Mesodermal cell (in vitro differentiated cells): ENCODE measurements at regions not wholly inside any gene's neighbourhood (a gene's known extent, or its start where the extent isn't known, plus 50 kb on each side); places are given as distances from the start of the nearest gene placed in this dataset.
A peak's percentile ranks its signal among the peaks of the same experiment; 100 is the strongest.

Experiments used
- H3K27ac ChIP-seq: 2 replicates; pipeline ENCODE4 v1.7.0; 2013; ENCODE audit warnings: mild to moderate bottlenecking, low read depth, low read length, moderate library complexity; ENCODE audit not compliant: severe bottlenecking
- H3K36me3 ChIP-seq: 2 replicates; pipeline ENCODE4 v1.7.1; 2013; ENCODE audit warnings: mild to moderate bottlenecking, low read length, moderate library complexity; ENCODE audit not compliant: control insufficient read depth, insufficient read depth
- H3K4me1 ChIP-seq: one replicate; pipeline ENCODE4 v1.7.1; 2013; ENCODE audit warnings: mild to moderate bottlenecking, low read length; ENCODE audit not compliant: insufficient read depth, control insufficient read depth, poor library complexity, severe bottlenecking
- H3K4me3 ChIP-seq: 2 replicates; pipeline ENCODE4 v1.7.0; 2013; ENCODE audit warnings: low read length, control low read depth, mild to moderate bottlenecking; ENCODE audit not compliant: insufficient read depth, poor library complexity, severe bottlenecking; ENCODE audit errors: extremely low read depth
- H3K9me3 ChIP-seq: 2 replicates; pipeline ENCODE4 v1.7.1; 2013; ENCODE audit warnings: mild to moderate bottlenecking, low read length, moderate library complexity; ENCODE audit not compliant: control insufficient read depth
- WGBS, 2 experiments: methylation state at CpG; one replicate each; pipeline ENCODE4 v1.1.5; 2013; ENCODE audit warnings: missing lambda C conversion rate in 2 of 2; ENCODE audit not compliant: insufficient coverage in 2 of 2; 5-methylcytosine and 5-hydroxymethylcytosine counted together

GRCh38 chr11:116422556-116422955 is 350.2 kb downstream of the BUD13 start:
- no peak overlapping the region for H3K27ac ChIP-seq
- H3K9me3 ChIP-seq, result no peaks in the 10 kb centered on the region
- no peaks in the 10 kb centered on the region for H3K36me3 ChIP-seq
- H3K4me3 ChIP-seq, result no peak overlapping the region
- no peaks in the 10 kb centered on the region for H3K4me1 ChIP-seq

GRCh38 chr11:116421529-116422185 is 351.1 kb downstream of the BUD13 start:
- H3K4me1 ChIP-seq, result no peaks in the 10 kb centered on the region
- WGBS, 2 experiments, result 80 to 84% methylated on average over 7 to 9 of the region's 16 CpGs
- H3K36me3 ChIP-seq, result no peaks in the 10 kb centered on the region
- no peak overlapping the region for H3K27ac ChIP-seq
- no peak overlapping the region for H3K4me3 ChIP-seq
- H3K9me3 ChIP-seq, result no peaks in the 10 kb centered on the region

DNA sequence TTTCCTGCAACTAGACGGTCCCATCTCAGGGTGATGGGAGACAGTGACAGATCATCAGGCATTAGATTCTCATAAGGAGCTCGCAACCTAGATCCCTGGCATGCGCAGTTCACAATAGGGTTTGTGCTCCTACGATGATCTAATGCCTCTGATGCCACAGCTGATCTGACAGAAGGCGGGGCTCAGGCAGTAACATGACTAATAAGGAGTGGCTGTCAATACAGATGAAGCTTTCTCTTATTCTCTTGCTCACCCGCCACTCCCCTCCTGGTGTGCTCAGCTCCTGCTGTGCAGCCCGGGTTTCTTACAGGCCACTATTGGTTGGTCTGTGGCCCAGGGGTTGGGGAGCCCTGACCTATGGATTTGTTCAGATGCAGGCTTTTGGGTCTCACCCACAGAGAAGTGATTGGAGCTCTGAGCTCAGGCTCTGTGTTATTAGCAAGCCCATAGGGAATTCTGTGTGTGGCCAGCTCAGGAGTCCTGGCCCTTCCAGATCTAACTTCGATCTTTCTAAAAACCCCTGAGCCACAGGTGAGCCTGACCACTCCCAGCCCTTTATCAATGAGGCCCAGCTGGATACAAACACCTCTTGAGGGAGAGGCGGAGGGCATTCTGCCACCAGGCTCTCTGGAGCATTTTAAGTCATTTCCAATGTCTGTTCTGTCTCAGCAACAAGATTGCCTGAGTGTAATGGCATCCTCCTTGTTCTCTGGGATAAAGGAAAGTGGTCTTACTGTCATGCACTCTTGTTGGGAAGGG is 351.8 kb downstream of the BUD13 start:
- no peak overlapping the region for H3K27ac ChIP-seq
- no peak overlapping the region for H3K4me3 ChIP-seq
- WGBS, 2 experiments, result 82 to 85% methylated on average over 6 to 9 of the region's 9 CpGs
- no peaks in the 10 kb centered on the region for H3K36me3 ChIP-seq
- no peaks in the 10 kb centered on the region for H3K9me3 ChIP-seq
- H3K4me1 ChIP-seq, result no peaks in the 10 kb centered on the region

GRCh38 chr11:116420030-116420429 is 352.8 kb downstream of the BUD13 start:
- no peaks in the 10 kb centered on the region for H3K36me3 ChIP-seq
- no peaks in the 10 kb centered on the region for H3K9me3 ChIP-seq
- H3K4me1 ChIP-seq, result no peaks in the 10 kb centered on the region
- H3K4me3 ChIP-seq, result no peak overlapping the region
- no peak overlapping the region for H3K27ac ChIP-seq

DNA sequence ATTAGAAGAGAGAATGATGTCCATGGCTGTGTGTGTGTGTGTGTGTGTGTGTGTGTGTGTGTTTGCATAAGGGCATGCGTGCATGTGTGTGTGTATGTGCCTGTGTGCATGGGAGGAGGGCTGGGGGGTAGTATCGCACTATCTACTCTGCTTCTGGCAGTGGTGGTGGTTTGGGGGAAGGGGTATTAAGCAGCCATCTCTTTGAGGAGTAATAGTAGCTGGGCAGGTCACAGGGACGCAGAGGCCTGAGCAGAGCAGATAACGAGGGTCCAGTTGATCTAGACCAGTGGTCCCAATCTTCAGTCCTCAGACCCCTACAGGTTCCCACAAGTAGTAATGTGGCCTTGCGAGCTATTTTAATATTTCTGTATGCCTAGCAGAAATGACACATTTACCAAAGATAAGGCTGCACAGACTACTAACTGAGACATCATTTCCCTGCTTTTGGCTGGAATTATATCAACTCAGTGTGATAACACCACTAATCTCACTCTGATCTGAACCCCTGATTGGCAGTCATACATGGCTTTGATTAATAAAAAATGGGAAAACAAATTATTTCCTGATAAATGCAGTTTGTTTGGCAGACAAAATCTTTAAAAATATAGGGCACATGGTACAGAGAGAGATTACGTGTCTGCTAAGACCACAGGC is 354.3 kb downstream of the BUD13 start:
- Histone ChIP-seq H3K36me3 (no peaks in the 10 kb centered on the region), H3K4me3 (no peak overlapping the region), H3K9me3 (no peaks in the 10 kb centered on the region), H3K4me1 (peaks cover 10% of the 10 kb centered on the region), H3K27ac (no peak overlapping the region)
- WGBS, 2 experiments, result 95 to 100% methylated on average over 4 to 5 of the region's 6 CpGs

- H3K4me3 ChIP-seq, result no peak overlapping the region
- no peak overlapping the region for H3K27ac ChIP-seq
- peaks cover 16% of the 10 kb centered on the region for H3K4me1 ChIP-seq
- 67 to 85% methylated on average over 1 of the region's 1 CpG for WGBS, 2 experiments
- H3K36me3 ChIP-seq, result no peaks in the 10 kb centered on the region
- H3K9me3 ChIP-seq, result no peaks in the 10 kb centered on the region
These were observed 355.9 kb downstream of the BUD13 start for GRCh38 chr11:116416852-116417251.

DNA sequence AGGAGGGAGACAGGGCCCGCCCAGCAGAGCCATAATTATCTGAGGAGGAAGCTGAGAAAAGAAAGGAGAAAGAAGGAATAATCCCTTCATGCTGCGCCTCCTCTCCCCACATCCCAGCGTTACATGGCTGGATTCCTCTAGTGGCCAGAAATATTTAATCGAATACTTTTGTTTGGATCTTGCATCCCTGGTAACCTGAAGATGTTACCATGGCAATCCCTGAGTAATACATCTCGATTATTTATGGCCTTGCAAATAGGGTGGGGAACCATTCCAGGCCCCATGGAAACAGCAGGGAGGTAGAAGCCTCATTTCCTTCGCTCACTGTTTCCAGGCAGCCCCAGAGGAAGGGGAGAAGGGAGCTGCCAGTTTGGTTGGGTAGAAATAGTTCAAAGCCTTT is 357.7 kb downstream of the BUD13 start:
- Histone ChIP-seq H3K4me1 (peaks cover 16% of the 10 kb centered on the region), H3K36me3 (no peaks in the 10 kb centered on the region), H3K4me3 (no peak overlapping the region), H3K9me3 (no peaks in the 10 kb centered on the region), H3K27ac (peak overlapping the region; percentile 18)
- WGBS, 2 experiments, result 74 to 80% methylated on average over 1 to 4 of the region's 6 CpGs

GRCh38 chr11:116414357-116414880 is 358.4 kb downstream of the BUD13 start:
- Histone ChIP-seq H3K27ac (peak overlapping the region; percentile 57), H3K4me3 (no peak overlapping the region), H3K36me3 (no peaks in the 10 kb centered on the region), H3K9me3 (no peaks in the 10 kb centered on the region), H3K4me1 (peaks cover 16% of the 10 kb centered on the region)
- 100% methylated on average over 2 of the region's 9 CpGs; no CpG with 5 or more reads in 1 of the 2 experiments for WGBS, 2 experiments

DNA sequence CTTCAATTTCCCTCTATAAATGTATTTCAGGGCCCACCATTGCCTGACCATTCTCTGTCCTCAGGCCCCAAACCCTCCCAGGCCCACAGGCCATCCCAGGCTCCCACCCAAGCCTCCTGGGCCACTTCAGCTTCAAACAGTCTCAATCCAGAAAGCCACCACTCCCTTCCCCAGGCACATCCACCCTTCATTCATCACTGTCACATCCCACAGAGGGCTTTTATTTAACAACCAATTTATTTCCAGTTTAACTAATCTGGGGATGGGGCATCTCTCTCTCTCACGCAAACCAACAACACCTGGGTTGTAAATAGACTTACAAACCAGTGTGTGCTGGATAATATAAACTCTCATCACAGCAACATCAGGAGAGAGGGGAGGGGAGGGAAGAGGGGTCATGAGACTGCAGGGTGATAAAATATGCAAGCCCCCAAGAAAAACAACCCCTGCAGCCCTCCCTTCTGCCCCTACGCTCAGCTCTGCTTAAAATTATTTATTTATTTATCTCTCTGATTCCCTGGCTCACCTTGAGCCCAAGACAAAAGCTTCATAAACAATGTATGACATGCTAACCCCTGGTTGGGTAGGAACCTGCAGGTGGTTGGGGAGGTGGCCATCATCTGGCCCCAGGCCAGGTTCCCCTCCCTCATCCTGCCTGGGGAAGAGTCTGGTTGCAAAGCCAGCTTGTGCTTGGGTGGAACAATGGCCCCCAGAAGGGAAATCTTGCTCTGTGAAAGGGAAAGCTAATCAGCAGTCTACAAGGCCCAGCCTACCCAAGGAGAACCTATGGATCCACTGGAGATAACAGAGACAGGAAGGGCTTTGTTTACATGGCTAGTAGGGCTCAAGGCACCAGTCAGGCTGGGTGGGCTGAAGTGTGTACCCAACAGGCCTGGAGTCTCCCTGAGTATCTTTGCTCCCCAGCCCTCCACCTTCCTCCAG is 359.2 kb downstream of the BUD13 start:
- H3K9me3 ChIP-seq, result no peaks in the 10 kb centered on the region
- peaks cover 16% of the 10 kb centered on the region for H3K4me1 ChIP-seq
- H3K4me3 ChIP-seq, result no peak overlapping the region
- H3K36me3 ChIP-seq, result no peaks in the 10 kb centered on the region
- peak overlapping the region; percentile 57 for H3K27ac ChIP-seq
- 80% methylated on average over 1 of the region's 2 CpGs; no CpG with 5 or more reads in 1 of the 2 experiments for WGBS, 2 experiments
